GM12801 (cell line): ENCODE measurements at regions not wholly inside any gene's neighbourhood (a gene's known extent, or its start where the extent isn't known, plus 50 kb on each side); places are given as distances from the start of the nearest gene placed in this dataset.

ENCODE experiments used
- CTCF ChIP-seq: IDR thresholded peaks from one replicate; pipeline ENCODE4 v1.5.1; 2011; ENCODE audit warnings: control low read depth; ENCODE audit not compliant: insufficient read length; ENCODE audit errors: extremely low read depth

- TF ChIP-seq CTCF = no peak
Observed at GRCh38 chr17:79536212-79536840, 74.5 kb downstream of the RBFOX3 start.

- TF ChIP-seq CTCF = no peak
Observed at GRCh38 chr17:79535728-79536025, 75.2 kb downstream of the RBFOX3 start.

- no peak for TF ChIP-seq CTCF
Observed at GRCh38 chr17:79534851-79535727, 75.8 kb downstream of the RBFOX3 start.

GRCh38 chr17:79534111-79534510 is 76.7 kb downstream of the RBFOX3 start:
- TF ChIP-seq CTCF = no peak

GRCh38 chr17:79533116-79533515 is 77.7 kb downstream of the RBFOX3 start:
- TF ChIP-seq CTCF = no peak

GRCh38 chr17:79532107-79532790 is 78.6 kb downstream of the RBFOX3 start:
- no peak for TF ChIP-seq CTCF

- no peak for TF ChIP-seq CTCF
Observed at GRCh38 chr17:79531191-79532095, 79.4 kb downstream of the RBFOX3 start.
